AG04449 (cell line): ENCODE measurements at regions not wholly inside any gene's neighbourhood (a gene's known extent, or its start where the extent isn't known, plus 50 kb on each side); places are given as distances from the start of the nearest gene placed in this dataset.

Experiments used
- CTCF ChIA-PET: fragments of 350-600 bp; formaldehyde crosslinking; extraction: SDS; loops from one replicate; lab custom pipeline; 2021; ENCODE audit warnings: antibody characterized with exemption; lab: Yijun Ruan, JAX
- POLR2A ChIA-PET: fragments of 400-600, 350-600 bp; formaldehyde crosslinking; extraction: SDS; loops from one replicate; lab custom pipeline; 2020; ENCODE audit warnings: antibody characterized with exemption, inconsistent platforms; lab: Yijun Ruan, JAX
- DNase-seq: peaks from one replicate; pipeline ENCODE4 v3.0.0-alpha.2; 2010; ENCODE audit warnings: low read depth, low spot score
- H3K4me3 ChIP-seq: 2 replicates; pipeline ENCODE4 v1.5.1; 2011; ENCODE audit warnings: low read depth, mild to moderate bottlenecking, control low read depth, low read length
- TF ChIP-seq, protein P1 (sequence below): IDR thresholded peaks from one replicate; pipeline ENCODE4 v1.5.1; 2011; ENCODE audit warnings: mild to moderate bottlenecking, moderate library complexity, low read length, control low read depth, inconsistent platforms; ENCODE audit not compliant: insufficient read depth; ENCODE audit errors: missing control alignments

GRCh38 chr2:171608168-171608567 is 79.1 kb upstream of the DYNC1I2 start:
- ChIA-PET CTCF (interaction anchor here (11.7 kb wide), 1 partner anchor 10 kb away, joined by 116 read pairs; no protein-coding TSS in a partner anchor), POLR2A (no interaction called here)
- no peak for DNase-seq

GRCh38 chr2:171610824-171611223 is 76.4 kb upstream of the DYNC1I2 start:
- TF ChIP-seq, protein P1, sequence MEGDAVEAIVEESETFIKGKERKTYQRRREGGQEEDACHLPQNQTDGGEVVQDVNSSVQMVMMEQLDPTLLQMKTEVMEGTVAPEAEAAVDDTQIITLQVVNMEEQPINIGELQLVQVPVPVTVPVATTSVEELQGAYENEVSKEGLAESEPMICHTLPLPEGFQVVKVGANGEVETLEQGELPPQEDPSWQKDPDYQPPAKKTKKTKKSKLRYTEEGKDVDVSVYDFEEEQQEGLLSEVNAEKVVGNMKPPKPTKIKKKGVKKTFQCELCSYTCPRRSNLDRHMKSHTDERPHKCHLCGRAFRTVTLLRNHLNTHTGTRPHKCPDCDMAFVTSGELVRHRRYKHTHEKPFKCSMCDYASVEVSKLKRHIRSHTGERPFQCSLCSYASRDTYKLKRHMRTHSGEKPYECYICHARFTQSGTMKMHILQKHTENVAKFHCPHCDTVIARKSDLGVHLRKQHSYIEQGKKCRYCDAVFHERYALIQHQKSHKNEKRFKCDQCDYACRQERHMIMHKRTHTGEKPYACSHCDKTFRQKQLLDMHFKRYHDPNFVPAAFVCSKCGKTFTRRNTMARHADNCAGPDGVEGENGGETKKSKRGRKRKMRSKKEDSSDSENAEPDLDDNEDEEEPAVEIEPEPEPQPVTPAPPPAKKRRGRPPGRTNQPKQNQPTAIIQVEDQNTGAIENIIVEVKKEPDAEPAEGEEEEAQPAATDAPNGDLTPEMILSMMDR = no peak
- DNase-seq = no peak
- POLR2A ChIA-PET = no interaction called here
- CTCF ChIA-PET = interaction anchor here (0.9 to 11.7 kb wide), 2 partner anchors 13 to 517 kb away, joined by 3 to 116 read pairs; no protein-coding TSS in a partner anchor
- no peak overlapping the region for H3K4me3 ChIP-seq

More at GRCh38 chr2:171608168-171608567, 79.1 kb upstream of the DYNC1I2 start:
- TF ChIP-seq, protein P1 = no peak
- no peak overlapping the region for H3K4me3 ChIP-seq

GRCh38 chr2:171615069-171615468 is 72.2 kb upstream of the DYNC1I2 start:
- DNase-seq = no peak
- no peak overlapping the region for H3K4me3 ChIP-seq
- ChIA-PET POLR2A (no interaction called here), CTCF (interaction anchor here (0.6 to 11.7 kb wide), 3 partner anchors 17 to 644 kb away, joined by 3 to 116 read pairs (median 3); no protein-coding TSS in a partner anchor)
- TF ChIP-seq, protein P1 = no peak

- TF ChIP-seq, protein P1 = no peak
- ChIA-PET CTCF (interaction anchor here (11.7 kb wide), 1 partner anchor 20 kb away, joined by 116 read pairs; no protein-coding TSS in a partner anchor), POLR2A (no interaction called here)
- no peak overlapping the region for H3K4me3 ChIP-seq
- DNase-seq = no peak
These were observed 69.3 kb upstream of the DYNC1I2 start for GRCh38 chr2:171617981-171618380.

DNA sequence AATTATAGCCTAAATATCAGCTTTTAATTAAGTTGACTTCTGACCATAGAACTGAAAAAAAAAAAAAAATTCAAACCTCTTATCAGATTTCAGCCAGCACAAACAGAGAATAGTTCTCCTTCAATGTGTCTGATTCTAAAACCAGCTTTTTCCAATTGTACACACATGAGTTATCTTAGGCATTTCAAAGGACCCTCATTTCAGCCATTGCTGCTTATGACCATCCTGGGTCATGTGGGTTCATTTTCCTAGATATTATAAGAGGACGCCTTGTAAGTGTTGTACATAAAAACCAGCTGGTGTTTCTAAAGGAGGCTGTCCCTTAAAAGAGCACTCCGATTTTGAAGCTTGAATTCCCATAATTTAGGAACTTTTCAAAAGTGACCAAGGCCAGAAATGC is 62.3 kb upstream of the DYNC1I2 start:
- POLR2A ChIA-PET = no interaction called here
- H3K4me3 ChIP-seq = no peak overlapping the region
- CTCF ChIA-PET = interaction anchor here (0.7 to 0.9 kb wide), 2 partner anchors 10 to 26 kb away, joined by 3 read pairs; no protein-coding TSS in a partner anchor
- no peak for DNase-seq
- TF ChIP-seq, protein P1 = no peak

DNA sequence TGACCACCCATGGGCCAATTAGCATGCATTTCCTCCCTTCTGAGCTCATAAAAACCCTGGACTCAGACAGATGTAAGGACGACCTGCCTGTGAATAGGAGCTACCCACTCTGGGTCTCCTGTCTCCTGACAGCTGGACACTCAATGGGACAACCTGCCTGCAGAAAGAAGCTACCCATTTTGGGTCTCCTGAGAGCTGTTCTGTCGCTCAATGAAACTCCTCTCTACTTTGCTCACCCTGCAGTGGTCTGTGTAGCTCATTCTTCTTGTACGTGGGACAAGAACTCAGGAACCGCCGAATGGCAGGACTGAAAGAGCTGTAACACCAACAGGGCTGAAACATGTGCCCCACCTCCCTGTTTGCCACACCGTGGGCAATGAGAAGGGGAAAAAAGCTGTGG is 60.3 kb upstream of the DYNC1I2 start:
- ChIA-PET POLR2A (no interaction called here), CTCF (no interaction called here)
- DNase-seq = no peak
- TF ChIP-seq, protein P1 = no peak
- H3K4me3 ChIP-seq = no peak overlapping the region
